ENCODE measurements at regions not wholly inside any gene's neighbourhood (a gene's known extent, or its start where the extent isn't known, plus 50 kb on each side); places are given as distances from the start of the nearest gene placed in this dataset.

DNA sequence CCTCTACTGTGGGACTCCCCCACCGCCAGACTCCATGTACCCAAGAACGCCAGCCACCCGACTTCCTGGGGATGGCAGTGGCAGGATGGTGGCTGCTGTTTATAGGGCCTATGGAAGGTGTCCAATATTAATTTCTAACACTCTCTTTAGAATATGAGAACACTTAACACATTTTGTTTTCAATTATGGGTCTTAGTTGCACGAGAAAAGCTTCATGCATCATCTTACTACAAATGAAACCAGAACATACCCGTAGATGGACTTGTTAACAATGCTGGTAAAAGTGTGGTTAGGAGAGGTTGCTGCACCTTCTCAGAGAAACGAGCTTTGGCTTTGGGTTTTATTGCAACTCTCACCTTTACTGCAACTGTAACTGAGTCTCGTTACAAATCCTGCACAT, 335.6 kb upstream of the ID2 start:
- H4K20me1 ChIP-seq (ENCODE audit: control insufficient read depth, insufficient read depth, insufficient read length): no peaks in the 10 kb centered on the region
- H2BK12ac ChIP-seq (ENCODE audit: insufficient read length, low read depth, low read length): no peak overlapping the region
- H3K56ac ChIP-seq (ENCODE audit: insufficient read length, low read depth, low read length): no peak overlapping the region
- no peak overlapping the region for H3K9ac ChIP-seq (ENCODE audit: extremely low read depth, insufficient read length, low read length)
- DNase-seq: no peak
- H2BK120ac ChIP-seq (ENCODE audit: low read depth, low read length, poor library complexity, severe bottlenecking): no peak overlapping the region
- H2BK15ac ChIP-seq (ENCODE audit: low read depth, low read length): no peak overlapping the region
- H3T11ph ChIP-seq (ENCODE audit: low read length): no peak overlapping the region
- H4K5ac ChIP-seq (ENCODE audit: insufficient read length, low read depth, low read length): no peak overlapping the region
- H3K27me3 ChIP-seq (ENCODE audit: insufficient read depth, low read length): no peaks in the 10 kb centered on the region
- no peak overlapping the region for H2AK5ac ChIP-seq (ENCODE audit: insufficient read length, low read length)
- H3K18ac ChIP-seq (ENCODE audit: insufficient read length, low read depth, low read length): no peak overlapping the region
- H2BK20ac ChIP-seq (ENCODE audit: low read depth, low read length, poor library complexity, severe bottlenecking): no peak overlapping the region
- no peak overlapping the region for H2BK5ac ChIP-seq (ENCODE audit: insufficient read length, low read length)
- no peaks in the 10 kb centered on the region for H3K9me3 ChIP-seq (ENCODE audit: control insufficient read depth, low read depth, low read length)
- no peak overlapping the region for H3K14ac ChIP-seq (ENCODE audit: insufficient read depth, low read length)
- no peak overlapping the region for H4K8ac ChIP-seq (replicated peaks; ENCODE audit: insufficient read length, low read depth, low read length)
- no peak overlapping the region for H3K23ac ChIP-seq (ENCODE audit: insufficient read length, low read depth, low read length)
- no peaks in the 10 kb centered on the region for H3K4me1 ChIP-seq (ENCODE audit: insufficient read depth, low read length)
- H3K4me3 Mint-ChIP-seq: no peak overlapping the region
- no peaks in the 10 kb centered on the region for H3K36me3 Mint-ChIP-seq (ENCODE audit: insufficient read depth in 1 of 3, low read depth in 3 of 3)
- TF ChIP-seq, protein P1, sequence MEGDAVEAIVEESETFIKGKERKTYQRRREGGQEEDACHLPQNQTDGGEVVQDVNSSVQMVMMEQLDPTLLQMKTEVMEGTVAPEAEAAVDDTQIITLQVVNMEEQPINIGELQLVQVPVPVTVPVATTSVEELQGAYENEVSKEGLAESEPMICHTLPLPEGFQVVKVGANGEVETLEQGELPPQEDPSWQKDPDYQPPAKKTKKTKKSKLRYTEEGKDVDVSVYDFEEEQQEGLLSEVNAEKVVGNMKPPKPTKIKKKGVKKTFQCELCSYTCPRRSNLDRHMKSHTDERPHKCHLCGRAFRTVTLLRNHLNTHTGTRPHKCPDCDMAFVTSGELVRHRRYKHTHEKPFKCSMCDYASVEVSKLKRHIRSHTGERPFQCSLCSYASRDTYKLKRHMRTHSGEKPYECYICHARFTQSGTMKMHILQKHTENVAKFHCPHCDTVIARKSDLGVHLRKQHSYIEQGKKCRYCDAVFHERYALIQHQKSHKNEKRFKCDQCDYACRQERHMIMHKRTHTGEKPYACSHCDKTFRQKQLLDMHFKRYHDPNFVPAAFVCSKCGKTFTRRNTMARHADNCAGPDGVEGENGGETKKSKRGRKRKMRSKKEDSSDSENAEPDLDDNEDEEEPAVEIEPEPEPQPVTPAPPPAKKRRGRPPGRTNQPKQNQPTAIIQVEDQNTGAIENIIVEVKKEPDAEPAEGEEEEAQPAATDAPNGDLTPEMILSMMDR (conservative IDR thresholded peaks at IDR 0.05): no peak
- no peaks in the 10 kb centered on the region for H3K79me1 ChIP-seq (ENCODE audit: insufficient read depth, low read depth, low read length, poor library complexity, severe bottlenecking)
- no peak overlapping the region for H3K27ac Mint-ChIP-seq
- no peaks in the 10 kb centered on the region for H3K27me3 Mint-ChIP-seq (ENCODE audit: low read depth)
- H3K4me1 Mint-ChIP-seq: no peaks in the 10 kb centered on the region; a peak in 1 of 4 replicates
- no peaks in the 10 kb centered on the region for H3K9me3 Mint-ChIP-seq
- no peak overlapping the region for H2AFZ ChIP-seq (ENCODE audit: low read length)
- no peaks in the 10 kb centered on the region for H3K23me2 ChIP-seq (ENCODE audit: insufficient read length, low read depth, low read length, poor library complexity, severe bottlenecking)
- no peak overlapping the region for H4K91ac ChIP-seq (ENCODE audit: insufficient read length, low read depth, low read length)
- no peaks in the 10 kb centered on the region for H3K79me2 ChIP-seq (ENCODE audit: insufficient read depth, low read length)
- no peak overlapping the region for H3K4ac ChIP-seq (ENCODE audit: low read depth, low read length)
- H3K27ac ChIP-seq (ENCODE audit: insufficient read length, low read depth, low read length): no peak overlapping the region
- no CpG with 5 or more reads among the region's 7 CpGs for WGBS (ENCODE audit: extremely low coverage, insufficient read length, low lambda C conversion rate)
- no peak overlapping the region for H3K4me2 ChIP-seq (ENCODE audit: insufficient read depth, insufficient read length, low read length)

Data from H9 (cell line).